ENCODE measurements at regions not wholly inside any gene's neighbourhood (a gene's known extent, or its start where the extent isn't known, plus 50 kb on each side); places are given as distances from the start of the nearest gene placed in this dataset.

DNA sequence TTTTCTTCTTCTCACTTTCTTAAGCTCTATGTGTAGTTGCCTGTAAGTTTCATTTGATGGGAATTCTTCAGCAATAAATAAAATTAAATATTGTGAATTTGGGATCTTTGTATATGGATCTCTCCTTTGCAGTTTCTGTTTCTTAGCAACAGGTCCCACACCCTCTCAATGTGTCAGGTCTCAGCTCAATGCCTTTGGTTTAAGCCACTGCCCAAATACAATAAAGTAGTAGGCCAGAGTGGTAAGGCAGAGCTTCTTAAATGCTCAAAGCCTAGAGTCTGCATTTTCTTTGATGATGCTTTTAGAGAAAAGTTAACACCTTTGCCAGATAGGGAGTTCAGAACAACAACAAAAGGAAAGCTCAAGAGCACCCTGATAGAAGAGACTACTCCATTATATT lies 343.7 kb downstream of the NSUN3 start:
- TF ChIP-seq POLR2A (IDR thresholded peaks at IDR 0.05) (no peak), CTCF (IDR thresholded peaks at IDR 0.05) (no peak)
